HG02973 (cell line): ENCODE measurements at regions not wholly inside any gene's neighbourhood (a gene's known extent, or its start where the extent isn't known, plus 50 kb on each side); places are given as distances from the start of the nearest gene placed in this dataset.

Source experiments
- ATAC-seq: cut with Tn5 transposase; IDR thresholded peaks from one replicate; pipeline ENCODE4 v1.9.1; 2021; ENCODE audit warnings: moderate library complexity; ENCODE audit not compliant: unreplicated experiment

- no peak for ATAC-seq
Measured at GRCh38 chr1:186557147-186557777, 96.3 kb upstream of the PDC start.

- no peak for ATAC-seq
Measured at GRCh38 chr1:186550832-186551231, 89.9 kb upstream of the PDC start.

DNA sequence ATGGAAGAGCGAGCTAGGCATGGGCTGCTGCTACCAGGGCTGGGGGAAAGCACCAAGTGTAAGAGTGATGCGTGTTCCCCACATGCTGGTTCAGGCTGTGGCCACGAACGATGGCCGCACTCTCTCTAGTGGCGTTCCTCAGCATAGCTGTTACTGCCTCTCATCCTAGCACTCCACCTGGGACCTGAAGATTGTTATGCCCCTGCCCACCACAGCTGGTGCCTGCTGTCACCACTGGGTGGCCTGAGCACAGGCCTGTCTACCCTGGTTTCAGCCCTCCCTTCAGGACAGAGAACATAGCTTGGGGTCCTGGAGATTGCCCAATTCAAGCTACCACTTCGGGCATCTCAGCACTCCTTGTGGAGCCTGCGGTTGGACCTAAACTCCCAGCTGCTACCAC is 80.1 kb upstream of the PDC start:
- no peak for ATAC-seq

DNA sequence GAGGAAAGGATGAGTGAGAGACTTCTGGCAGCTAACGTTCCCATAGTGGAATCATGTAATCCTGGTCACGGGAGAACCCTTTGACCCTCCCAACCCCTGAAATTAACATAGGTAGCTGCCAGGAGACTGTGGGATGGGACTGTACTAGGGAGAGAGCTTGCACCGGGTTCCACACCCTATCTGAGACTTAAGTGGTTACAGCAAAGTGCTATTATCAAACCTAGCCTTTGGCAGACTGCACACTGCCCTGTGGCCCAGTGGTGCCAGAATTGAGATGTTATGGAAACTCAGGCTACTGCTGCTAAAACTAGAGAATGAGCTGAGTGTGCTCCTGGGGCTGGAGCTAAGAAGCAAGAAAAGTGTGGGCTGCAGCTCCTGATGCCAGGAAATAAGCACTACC is 79.6 kb upstream of the PDC start:
- no peak for ATAC-seq

DNA sequence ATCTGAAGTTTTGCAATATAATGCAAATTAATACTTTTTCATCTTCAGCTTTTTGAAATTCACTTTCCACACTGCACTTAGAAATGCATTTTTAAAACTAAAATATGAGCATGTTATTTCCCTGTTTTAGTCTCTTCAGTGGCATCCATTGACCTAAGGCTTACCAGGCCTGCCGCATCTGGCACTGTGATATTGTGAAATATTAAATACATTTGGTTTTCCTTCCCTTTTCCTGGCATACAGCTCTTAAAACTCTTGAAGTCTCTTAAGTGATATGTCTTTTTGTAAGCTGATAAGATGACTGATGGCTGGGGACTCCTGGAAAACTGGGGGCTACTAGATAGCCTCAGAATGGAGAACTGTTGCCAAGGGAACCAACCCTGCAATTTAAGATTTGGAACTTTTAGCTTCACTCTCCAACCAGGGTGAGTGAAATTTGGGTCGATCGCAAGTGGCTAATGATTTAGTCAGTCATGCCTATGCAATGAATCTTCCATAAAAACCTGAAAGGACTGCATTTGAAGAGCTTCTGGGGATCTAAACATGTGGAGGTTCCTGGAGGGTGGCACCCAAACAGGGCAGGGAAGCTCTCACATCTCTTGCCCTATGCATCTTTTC is 75.5 kb upstream of the PDC start:
- no peak for ATAC-seq

DNA sequence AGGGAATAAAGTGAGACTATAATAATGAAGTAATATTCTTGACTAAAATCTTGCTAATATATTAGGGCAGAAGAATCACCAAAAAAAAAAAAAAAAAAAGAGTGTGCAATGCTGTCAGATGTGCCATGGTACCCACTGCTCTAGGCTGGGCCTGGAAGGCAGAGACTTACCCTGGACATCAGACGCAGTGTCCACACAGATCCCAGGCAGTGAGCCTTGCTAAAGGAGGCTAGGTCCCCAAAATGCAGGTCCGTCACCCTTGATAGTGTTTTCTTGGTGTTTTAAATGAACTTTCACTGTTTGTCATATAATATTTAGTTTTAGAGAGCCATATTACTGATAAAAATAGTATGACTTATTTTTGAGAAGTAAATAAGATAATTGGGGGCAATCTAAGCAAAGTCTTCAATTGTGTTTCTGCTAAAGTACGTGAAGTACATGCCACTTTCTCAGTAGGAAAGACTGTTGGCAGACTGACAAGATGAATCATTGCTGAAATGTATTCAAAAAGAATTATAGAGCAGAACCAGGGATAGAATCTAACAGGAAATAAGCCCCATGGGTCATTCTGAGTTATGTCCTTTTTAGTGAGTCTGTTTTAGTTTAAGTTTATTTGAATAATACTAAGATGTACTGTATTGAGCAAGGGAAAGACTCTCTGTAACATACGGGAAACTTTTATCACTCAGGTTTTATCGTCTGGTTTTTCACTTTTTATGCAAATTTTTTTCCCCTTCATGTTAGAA is 74.6 kb upstream of the PDC start:
- no peak for ATAC-seq

GRCh38 chr1:186534401-186534800 is 73.5 kb upstream of the PDC start:
- ATAC-seq, result no peak

DNA sequence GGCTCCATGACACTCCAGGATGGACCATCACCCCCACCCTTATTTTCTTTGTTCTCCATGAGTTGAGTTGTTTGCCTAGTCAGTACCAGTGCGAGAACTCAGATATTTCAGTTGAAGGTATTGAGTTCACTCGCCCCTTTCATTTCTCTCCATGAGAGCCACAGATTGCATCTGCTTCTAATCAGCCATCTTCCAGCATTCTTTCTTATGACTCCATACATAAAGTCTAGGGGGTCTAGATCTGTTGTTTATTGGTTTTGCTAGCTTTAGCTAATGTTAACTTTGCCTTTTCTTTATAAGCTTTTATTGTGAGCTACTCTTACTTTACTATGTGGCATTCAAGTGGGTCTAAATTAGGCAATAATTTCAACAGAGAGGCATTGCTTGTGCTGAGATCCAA is 71.6 kb upstream of the PDC start:
- ATAC-seq, result no peak

DNA sequence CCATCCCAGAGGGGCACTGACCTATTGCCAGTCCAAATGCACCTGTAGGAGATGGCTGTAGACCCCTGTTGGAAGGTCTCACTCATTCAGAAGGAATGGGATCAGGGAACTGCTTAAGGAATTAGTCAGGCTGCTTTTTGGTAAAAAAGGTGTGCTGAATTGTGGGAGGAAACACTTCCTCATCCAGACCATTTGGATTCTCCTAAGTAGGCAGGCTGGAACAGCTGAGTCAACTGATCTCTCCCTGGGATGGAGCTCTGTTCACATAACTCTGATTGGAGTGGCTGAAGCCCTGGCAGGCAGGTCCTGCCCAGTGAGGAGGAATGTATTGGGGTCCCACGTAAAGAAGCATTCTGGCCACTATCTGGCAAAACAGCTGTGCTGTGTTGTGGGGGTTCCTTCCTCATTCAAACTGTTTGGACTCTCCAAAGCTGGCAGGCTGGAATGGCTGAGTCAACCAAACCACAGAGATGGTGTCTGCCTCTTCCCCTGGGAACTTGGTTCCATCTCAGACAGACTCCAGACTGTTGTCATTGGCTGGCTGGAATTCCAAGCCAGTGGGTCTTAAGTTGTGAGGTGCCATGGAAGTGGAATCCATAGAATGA is 70.7 kb upstream of the PDC start:
- ATAC-seq, result no peak

DNA sequence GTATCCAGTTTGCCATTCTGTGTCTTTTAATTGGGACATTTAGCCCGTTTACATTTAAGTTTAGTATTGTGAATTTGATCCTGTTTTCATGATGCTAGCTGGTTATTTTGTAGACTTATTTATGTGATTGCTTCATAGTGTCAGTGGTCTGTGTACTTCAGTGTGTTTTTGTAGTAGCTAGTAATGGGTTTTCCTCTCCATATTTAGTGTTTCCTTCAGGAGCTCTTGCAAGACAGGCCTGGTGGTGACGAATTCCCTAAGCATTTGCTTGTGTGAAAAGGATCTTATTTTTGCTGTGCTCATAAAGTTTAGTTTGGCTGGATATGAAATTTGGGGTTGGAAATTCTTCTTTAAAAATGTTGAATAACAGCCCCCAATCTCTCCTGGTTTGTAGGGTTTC is 69.2 kb upstream of the PDC start:
- ATAC-seq, result no peak

- no peak for ATAC-seq
Measured at GRCh38 chr1:186519982-186520381, 59.1 kb upstream of the PDC start.

DNA sequence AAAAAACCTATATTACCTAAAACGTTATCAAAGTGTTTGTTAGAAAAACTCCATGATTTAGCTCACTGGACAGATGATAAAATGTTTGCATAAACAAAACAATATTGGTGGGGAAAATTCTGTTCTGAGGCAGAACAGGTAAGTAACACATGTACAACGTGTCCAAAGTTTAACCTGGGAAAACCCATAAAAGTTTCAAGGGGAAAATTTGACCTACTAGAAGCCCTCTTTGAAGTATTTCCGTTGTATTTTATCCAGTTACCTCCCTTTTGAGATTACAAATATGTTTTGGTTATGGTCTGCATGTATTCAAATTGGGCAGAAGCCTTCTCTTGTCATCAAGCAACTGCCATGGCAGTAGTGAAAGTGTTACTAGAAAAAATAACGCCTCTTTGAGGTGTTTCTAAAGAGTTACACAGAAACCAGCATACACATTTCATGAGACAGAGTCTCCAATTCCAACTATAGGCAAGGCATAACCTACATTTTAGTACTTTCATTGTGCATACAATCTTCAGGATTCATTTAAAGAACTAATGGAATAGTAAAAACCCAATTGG is 58.0 kb upstream of the PDC start:
- ATAC-seq, result peak; percentile 77

DNA sequence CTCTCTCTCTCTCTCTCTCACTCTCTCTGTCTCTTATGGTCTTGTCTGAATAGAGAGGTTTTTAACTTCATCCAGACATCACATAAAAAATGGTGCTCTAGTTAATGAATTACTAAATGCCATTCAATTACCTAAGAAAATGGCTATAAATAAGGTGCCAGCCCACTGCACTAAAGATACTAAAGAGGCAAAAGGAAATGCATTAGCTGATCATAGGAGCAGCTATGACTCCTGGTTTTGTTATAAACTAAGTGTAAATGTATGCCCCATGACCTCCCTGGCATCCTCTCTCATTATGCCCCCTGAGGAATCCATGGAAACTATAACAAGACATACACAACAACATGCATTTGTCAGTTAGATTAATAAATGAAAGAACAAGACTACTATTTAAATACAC is 57.5 kb upstream of the PDC start:
- ATAC-seq, result peak; percentile 5

GRCh38 chr1:186514367-186514766 is 53.5 kb upstream of the PDC start:
- no peak for ATAC-seq

DNA sequence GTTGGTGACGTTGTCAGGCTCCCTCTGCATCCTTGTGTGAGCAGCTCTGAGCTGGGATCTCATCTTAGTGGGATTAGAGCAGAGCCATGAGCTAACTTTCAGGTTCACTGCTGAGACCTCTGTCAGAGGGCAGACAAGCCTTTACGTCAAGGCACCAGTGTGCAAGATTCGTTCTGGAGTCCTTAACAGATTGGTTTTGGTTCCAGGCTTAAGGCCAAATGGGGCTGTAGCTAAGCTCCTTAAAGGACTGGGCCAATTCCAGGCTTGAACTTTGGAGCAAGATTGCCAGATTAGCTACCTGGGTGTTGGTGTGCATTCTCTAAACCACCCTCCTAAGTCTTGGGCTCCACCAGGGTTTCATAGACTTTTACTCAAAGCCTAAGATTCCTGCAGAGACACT is 52.6 kb upstream of the PDC start:
- ATAC-seq, result no peak

DNA sequence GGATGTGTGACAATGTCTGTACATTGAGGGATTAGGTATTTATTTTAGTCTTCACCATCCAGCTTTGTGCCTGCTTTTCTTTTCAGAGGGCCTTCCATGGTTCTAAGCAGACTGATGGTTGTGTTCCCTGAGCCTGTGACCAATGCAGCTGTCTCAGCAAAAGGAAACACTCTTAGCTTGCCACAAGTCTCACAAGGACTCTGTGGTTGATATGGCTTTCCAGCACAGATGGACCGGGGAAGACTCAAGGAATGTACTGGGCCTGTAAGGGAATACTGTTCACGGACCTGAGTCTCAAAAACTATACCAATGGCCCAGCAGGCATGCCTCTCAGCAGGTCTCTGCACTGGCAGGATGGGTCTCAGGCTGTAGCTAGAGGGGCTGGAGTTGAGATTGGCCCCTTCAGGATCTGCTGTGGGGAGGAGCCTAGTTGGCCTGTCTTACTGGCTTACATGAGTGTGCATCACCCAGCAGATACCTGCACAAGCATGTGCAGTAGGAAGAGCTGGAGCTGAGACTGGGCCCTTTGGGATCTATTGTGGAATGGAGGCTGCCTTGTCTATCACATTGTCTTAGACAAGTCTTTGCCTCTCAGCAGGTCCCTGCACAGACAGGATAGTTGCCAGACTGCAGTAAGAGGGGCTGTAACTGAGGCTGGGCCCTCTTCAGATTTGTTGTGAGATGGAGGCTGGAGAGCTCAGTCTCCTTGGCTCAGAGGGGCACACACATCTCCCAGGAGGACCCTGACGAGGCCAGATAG is 52.0 kb upstream of the PDC start:
- no peak for ATAC-seq

- ATAC-seq, result no peak
Measured at GRCh38 chr1:186511761-186512637, 51.1 kb upstream of the PDC start.
